HG03175 (cell line): ENCODE measurements at regions not wholly inside any gene's neighbourhood (a gene's known extent, or its start where the extent isn't known, plus 50 kb on each side); places are given as distances from the start of the nearest gene placed in this dataset.

Experiments used
- ATAC-seq: cut with Tn5 transposase; IDR thresholded peaks from one replicate; pipeline ENCODE4 v1.9.1; 2021; ENCODE audit warnings: mild to moderate bottlenecking, moderate library complexity; ENCODE audit not compliant: unreplicated experiment

GRCh38 chr15:25982736-25983135, 119.6 kb upstream of the ATP10A start:
- ATAC-seq: no peak

GRCh38 chr15:25981114-25981513, 118.0 kb upstream of the ATP10A start:
- no peak for ATAC-seq

DNA sequence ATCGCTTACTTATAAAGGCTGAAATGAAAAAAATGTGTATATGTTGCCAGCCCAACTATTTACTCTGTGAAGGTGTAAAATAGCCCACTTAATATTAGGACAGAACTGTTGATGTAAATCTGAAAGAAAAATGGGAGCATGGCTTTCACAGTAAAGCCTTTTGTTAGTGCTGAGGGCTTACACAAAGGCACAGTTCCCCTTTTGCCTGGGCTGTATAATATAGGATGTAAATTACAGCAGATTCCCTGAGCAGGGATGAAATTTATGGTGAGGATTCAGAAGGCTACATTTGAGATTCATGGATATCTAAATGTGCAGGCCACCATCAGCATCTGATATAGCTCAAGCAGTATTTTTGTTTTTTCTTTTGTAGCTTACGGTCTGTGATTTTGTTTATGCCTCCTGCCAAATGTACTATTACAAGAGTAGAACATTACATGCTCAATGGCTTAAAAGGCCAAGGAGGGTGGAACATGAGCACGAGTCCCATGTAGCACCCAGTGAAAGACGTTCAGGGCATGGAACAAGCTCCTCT, 109.1 kb upstream of the ATP10A start:
- no peak for ATAC-seq

- ATAC-seq: no peak
These were observed 107.9 kb upstream of the ATP10A start for GRCh38 chr15:25971053-25971452.

DNA sequence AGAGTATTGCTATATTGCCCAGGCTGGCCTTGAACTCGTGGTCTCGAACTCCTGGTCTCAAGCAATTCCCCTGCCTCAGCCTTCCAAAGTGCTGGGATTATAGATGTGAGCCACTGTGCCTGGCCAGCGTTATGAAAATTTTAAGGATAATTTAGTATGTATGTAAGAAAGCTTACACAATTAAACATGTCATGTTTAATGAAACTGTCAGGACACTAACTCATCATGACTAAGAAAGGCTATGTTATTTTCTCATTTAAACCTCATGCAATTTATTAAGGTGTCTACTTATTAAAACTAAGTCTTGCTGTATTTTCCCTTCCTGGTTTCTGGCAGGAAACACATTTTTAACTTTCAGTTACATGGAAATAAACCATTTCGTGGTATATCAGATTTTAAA, 106.8 kb upstream of the ATP10A start:
- no peak for ATAC-seq

- no peak for ATAC-seq
These were observed 104.0 kb upstream of the ATP10A start for GRCh38 chr15:25967116-25967515.

- no peak for ATAC-seq
These were observed 102.2 kb upstream of the ATP10A start for GRCh38 chr15:25965326-25965725.

DNA sequence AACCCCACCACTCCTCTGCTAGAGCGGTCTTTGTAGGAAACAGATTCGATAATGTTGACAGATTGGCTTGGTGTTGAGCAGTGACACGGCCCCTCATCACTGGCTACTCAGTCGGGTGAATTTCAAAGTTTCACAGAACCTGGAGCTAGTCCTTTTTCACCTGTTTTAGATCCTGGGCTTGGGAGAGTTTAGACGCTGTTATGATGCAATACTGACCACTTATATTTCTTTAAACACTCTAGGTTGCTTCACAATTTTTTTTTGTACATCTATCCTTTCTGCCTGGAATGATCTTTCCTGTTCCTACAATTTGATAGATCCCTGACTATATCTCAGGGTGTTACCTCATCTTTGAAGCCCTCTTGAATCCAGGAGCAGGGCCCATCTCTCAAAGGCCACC, 97.1 kb upstream of the ATP10A start:
- no peak for ATAC-seq

- no peak for ATAC-seq
These were observed 96.0 kb upstream of the ATP10A start for GRCh38 chr15:25959100-25959499.

DNA sequence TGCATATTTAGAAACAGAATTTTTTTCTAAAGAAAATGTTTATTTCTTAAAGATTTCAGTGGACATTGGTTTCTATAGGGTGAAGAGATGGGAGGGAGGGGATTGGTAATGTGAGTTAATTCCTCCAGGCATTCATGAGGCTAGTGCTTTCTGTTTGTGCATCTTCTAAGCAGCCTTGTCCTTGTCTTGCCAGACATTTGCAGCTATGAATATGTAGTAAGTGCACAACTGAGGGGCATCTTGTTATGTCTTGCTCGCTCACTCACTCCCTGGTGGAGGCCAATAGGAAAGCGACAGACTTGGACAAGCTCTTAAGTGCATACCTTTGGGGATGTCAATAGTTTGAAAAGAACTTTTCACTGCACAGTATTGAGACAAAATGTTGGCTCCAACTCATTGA, 92.5 kb upstream of the ATP10A start:
- no peak for ATAC-seq

- no peak for ATAC-seq
These were observed 91.3 kb upstream of the ATP10A start for GRCh38 chr15:25954398-25954797.

GRCh38 chr15:25950014-25950413, 86.9 kb upstream of the ATP10A start:
- ATAC-seq: no peak

- no peak for ATAC-seq
These were observed 84.5 kb upstream of the ATP10A start for GRCh38 chr15:25947323-25948314.

- no peak for ATAC-seq
These were observed 83.2 kb upstream of the ATP10A start for GRCh38 chr15:25946241-25946805.

GRCh38 chr15:25944386-25944785, 81.3 kb upstream of the ATP10A start:
- ATAC-seq: no peak

- ATAC-seq: no peak
These were observed 80.7 kb upstream of the ATP10A start for GRCh38 chr15:25943831-25944230.

DNA sequence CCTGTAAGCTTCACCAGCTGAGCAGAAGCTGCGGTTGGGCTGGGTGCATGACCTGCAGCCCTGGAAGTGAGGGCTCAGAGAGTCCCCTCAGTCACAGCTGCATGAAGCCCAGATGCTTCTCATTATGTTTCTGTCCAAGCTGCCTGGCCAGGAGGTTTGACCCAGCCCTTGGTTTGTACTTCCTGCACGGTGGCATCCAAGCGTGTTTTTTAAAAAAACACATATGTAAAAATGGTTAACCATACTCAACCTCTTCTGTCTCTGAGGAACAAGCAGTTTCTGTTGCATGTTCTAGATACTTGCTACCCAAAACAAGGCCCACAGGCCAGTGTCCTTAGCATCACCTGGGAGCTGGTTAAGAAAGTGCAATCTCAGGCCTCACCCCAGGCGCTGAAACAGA, 76.0 kb upstream of the ATP10A start:
- peak; percentile 87 for ATAC-seq

DNA sequence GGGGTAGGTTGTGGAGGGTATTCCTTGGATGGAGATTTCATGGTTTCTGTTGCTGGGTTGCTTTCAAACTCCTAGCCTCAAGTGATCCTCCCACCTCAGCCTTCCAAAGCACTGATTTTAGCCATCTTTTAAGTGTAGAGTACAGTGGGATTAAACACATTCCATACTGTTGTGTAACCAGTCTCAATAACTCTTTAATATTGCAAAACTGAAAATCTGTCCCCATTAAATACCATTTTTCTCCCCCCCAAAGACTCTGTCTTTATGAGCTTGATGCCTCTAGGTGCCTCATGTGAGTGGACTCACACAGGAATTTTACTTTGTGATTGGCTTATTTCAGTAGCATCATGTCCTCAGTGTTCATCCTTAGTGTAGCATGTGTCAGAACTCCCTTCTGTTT, 74.7 kb upstream of the ATP10A start:
- ATAC-seq: no peak

- no peak for ATAC-seq
These were observed 72.9 kb upstream of the ATP10A start for GRCh38 chr15:25936004-25936403.

DNA sequence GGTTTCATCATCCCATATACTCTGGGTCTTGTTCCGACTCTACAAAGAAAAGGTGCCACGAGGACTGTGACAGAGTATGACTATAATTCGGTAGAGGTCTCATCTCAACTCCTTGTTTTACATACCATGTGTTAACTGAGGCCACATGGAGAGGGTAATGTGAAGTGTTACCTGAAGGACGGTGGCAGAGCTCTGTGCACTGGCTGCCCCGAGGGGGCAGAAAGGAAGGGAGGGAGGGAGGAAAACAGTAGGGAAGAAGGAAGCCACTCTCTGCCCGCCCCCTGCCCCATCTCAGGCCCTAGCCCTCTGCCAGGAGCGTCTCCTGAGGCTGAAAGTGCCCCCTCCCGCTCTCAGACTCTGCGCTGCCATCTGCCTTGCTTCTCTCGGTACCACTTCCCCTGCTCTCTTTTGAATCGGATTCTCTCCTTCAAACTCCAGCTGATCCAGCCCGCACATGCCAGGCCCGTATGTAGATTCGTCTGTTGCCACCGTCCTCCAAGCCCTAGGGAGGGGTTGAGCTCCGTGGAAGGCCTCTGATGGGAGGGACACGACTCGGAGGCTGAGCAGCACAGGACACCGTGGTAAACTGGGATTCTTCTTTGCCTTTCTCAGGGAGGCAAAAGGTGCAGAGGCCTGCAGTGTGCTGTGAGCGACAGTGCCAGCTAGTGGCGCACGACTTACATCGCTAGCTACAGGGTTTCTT, 70.5 kb upstream of the ATP10A start:
- ATAC-seq: no peak

- ATAC-seq: no peak
These were observed 69.6 kb upstream of the ATP10A start for GRCh38 chr15:25932696-25933095.
